MM.1S (cell line): ENCODE measurements at regions not wholly inside any gene's neighbourhood (a gene's known extent, or its start where the extent isn't known, plus 50 kb on each side); places are given as distances from the start of the nearest gene placed in this dataset.

ENCODE experiments used
- DNase-seq: peaks from one replicate; pipeline ENCODE4 v3.0.0-alpha.2; 2015
- H2AFZ ChIP-seq: fragments of 300-600 bp; sonication (generic); 2 replicates; pipeline ENCODE4 v1.6.0; 2016; ENCODE audit warnings: antibody characterized with exemption, low read length
- H3F3A ChIP-seq: fragments of 300-600 bp; sonication (generic); 2 replicates; pipeline ENCODE4 v1.6.1; 2016; ENCODE audit warnings: mild to moderate bottlenecking, antibody characterized with exemption, low read length, moderate library complexity, mixed read lengths; ENCODE audit not compliant: insufficient read depth
- H3K27ac ChIP-seq: fragments of 300-600 bp; sonication (generic); 2 replicates; pipeline ENCODE4 v1.5.1; 2016; ENCODE audit warnings: mild to moderate bottlenecking, low read length
- H3K27me3 ChIP-seq: fragments of 300-600 bp; sonication (generic); replicated peaks from 2 replicates; pipeline ENCODE4 v1.6.0; 2016; ENCODE audit warnings: low read length; ENCODE audit not compliant: insufficient read depth
- H3K36me3 ChIP-seq: fragments of 300-600 bp; sonication (generic); replicated peaks from 2 replicates; pipeline ENCODE4 v1.6.1; 2016; ENCODE audit warnings: mild to moderate bottlenecking, low read length, mixed read lengths; ENCODE audit not compliant: insufficient read depth
- H3K4me1 ChIP-seq: fragments of 300-600 bp; sonication (generic); 2 replicates; pipeline ENCODE4 v1.6.1; 2016; ENCODE audit warnings: low read length, mixed read lengths
- H3K4me2 ChIP-seq: fragments of 300-600 bp; sonication (generic); 2 replicates; pipeline ENCODE4 v1.6.0; 2016; ENCODE audit warnings: low read depth, low read length
- H3K4me3 ChIP-seq: fragments of 300-600 bp; sonication (generic); 2 replicates; pipeline ENCODE4 v1.5.1; 2016; ENCODE audit warnings: low read length, mixed read lengths
- H3K79me2 ChIP-seq: fragments of 300-600 bp; sonication (generic); 2 replicates; pipeline ENCODE4 v1.6.1; 2016; ENCODE audit warnings: mixed run types, low read length, mixed read lengths
- H3K9ac ChIP-seq: fragments of 300-600 bp; sonication (generic); 2 replicates; pipeline ENCODE4 v1.6.1; 2016; ENCODE audit warnings: low read length, mixed read lengths
- H3K9me2 ChIP-seq: fragments of 300-600 bp; sonication (generic); replicated peaks from 2 replicates; pipeline ENCODE4 v1.6.1; 2016; ENCODE audit warnings: mild to moderate bottlenecking, low read length, mixed read lengths; ENCODE audit not compliant: insufficient read depth
- H3K9me3 ChIP-seq: fragments of 300-600 bp; sonication (generic); replicated peaks from 2 replicates; pipeline ENCODE4 v1.6.1; 2016; ENCODE audit warnings: mild to moderate bottlenecking, low read length, mixed read lengths; ENCODE audit not compliant: insufficient read depth
- H4K20me1 ChIP-seq: fragments of 300-600 bp; sonication (generic); 2 replicates; pipeline ENCODE4 v1.6.1; 2016; ENCODE audit warnings: mild to moderate bottlenecking, low read length, moderate library complexity, mixed read lengths; ENCODE audit not compliant: insufficient read depth
- CTCF ChIP-seq: fragments of 300-600 bp; sonication (generic); IDR thresholded peaks from 2 replicates; pipeline ENCODE4 v1.5.1; 2016; ENCODE audit warnings: antibody characterized with exemption, low read length, mixed read lengths
- EZH2 ChIP-seq: fragments of 300-600 bp; sonication (generic); optimal IDR thresholded peaks from 2 replicates; pipeline ENCODE3; 2017; ENCODE audit warnings: low read depth, mild to moderate bottlenecking, antibody characterized with exemption, low read length, mixed read lengths
- EZH2phosphoT487 ChIP-seq: fragments of 300-600 bp; sonication (generic); IDR thresholded peaks from 2 replicates; pipeline ENCODE4 v1.6.1; 2018; ENCODE audit warnings: antibody characterized with exemption, low read length

DNA sequence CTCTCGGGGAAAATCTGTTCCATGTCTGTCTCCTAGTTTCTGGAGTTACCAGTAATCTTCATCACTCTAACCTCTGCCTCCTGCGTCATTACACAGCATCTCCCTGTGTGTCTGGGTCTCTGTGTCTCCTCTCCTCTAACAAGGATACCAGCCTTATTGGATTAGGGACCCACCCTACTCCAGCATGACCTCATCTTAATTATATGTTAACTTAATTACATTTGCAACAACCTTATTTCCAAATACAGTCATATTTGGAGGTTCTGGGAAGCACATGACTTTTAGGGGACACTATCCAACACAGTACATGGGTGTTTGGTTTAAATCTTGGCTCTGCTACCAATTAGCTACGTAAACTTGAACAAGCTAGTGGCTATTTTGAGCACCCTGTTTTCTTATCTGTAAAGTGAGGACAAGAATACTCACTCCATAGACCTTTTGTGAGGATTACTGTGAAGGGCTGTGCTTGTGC is 83.9 kb upstream of the SGIP1 start:
- H3K36me3 ChIP-seq, result no peaks in the 10 kb centered on the region
- H3K9me3 ChIP-seq, result no peaks in the 10 kb centered on the region
- H3K4me1 ChIP-seq, result peaks cover 11% of the 10 kb centered on the region
- H3K9me2 ChIP-seq, result no peaks in the 10 kb centered on the region
- no peak overlapping the region for H3K4me3 ChIP-seq
- H3K4me2 ChIP-seq, result no peak overlapping the region
- no peaks in the 10 kb centered on the region for H4K20me1 ChIP-seq
- H3K79me2 ChIP-seq, result no peaks in the 10 kb centered on the region
- H3K9ac ChIP-seq, result no peak overlapping the region
- no peaks in the 10 kb centered on the region for H3K27me3 ChIP-seq
- peaks cover 12% of the 10 kb centered on the region for H3F3A ChIP-seq
- no peak for DNase-seq
- no peak overlapping the region for H2AFZ ChIP-seq
- TF ChIP-seq EZH2, result no peak
- no peak for TF ChIP-seq CTCF
- no peak for TF ChIP-seq EZH2phosphoT487
- no peak overlapping the region for H3K27ac ChIP-seq

GRCh38 chr1:66450847-66451246 is 83.1 kb upstream of the SGIP1 start:
- TF ChIP-seq EZH2phosphoT487, result no peak
- TF ChIP-seq EZH2, result no peak
- no peak for TF ChIP-seq CTCF
- no peak overlapping the region for H3K4me2 ChIP-seq
- DNase-seq, result no peak
- H3K36me3 ChIP-seq, result no peaks in the 10 kb centered on the region
- no peak overlapping the region for H3K9ac ChIP-seq
- no peaks in the 10 kb centered on the region for H3K9me2 ChIP-seq
- no peaks in the 10 kb centered on the region for H4K20me1 ChIP-seq
- no peaks in the 10 kb centered on the region for H3K27me3 ChIP-seq
- peaks cover 5% of the 10 kb centered on the region for H3K4me1 ChIP-seq
- no peak overlapping the region for H2AFZ ChIP-seq
- H3K9me3 ChIP-seq, result no peaks in the 10 kb centered on the region
- no peaks in the 10 kb centered on the region for H3K79me2 ChIP-seq
- H3K27ac ChIP-seq, result no peak overlapping the region
- H3K4me3 ChIP-seq, result no peak overlapping the region
- H3F3A ChIP-seq, result peaks cover 5% of the 10 kb centered on the region

GRCh38 chr1:66452162-66452561 is 81.8 kb upstream of the SGIP1 start:
- Histone ChIP-seq H3K9ac (no peak overlapping the region), H3K4me2 (no peak overlapping the region), H3K9me2 (no peaks in the 10 kb centered on the region), H3K27ac (no peak overlapping the region), H3K9me3 (no peaks in the 10 kb centered on the region), H3F3A (no peaks in the 10 kb centered on the region), H3K4me3 (no peak overlapping the region), H3K79me2 (no peaks in the 10 kb centered on the region), H3K4me1 (no peaks in the 10 kb centered on the region), H3K36me3 (no peaks in the 10 kb centered on the region), H2AFZ (no peak overlapping the region), H4K20me1 (no peaks in the 10 kb centered on the region), H3K27me3 (no peaks in the 10 kb centered on the region)
- no peak for DNase-seq
- no peak for TF ChIP-seq EZH2phosphoT487
- TF ChIP-seq EZH2, result no peak
- no peak for TF ChIP-seq CTCF
